Common myeloid progenitor, CD34-positive (primary cell): ENCODE measurements at regions not wholly inside any gene's neighbourhood (a gene's known extent, or its start where the extent isn't known, plus 50 kb on each side); places are given as distances from the start of the nearest gene placed in this dataset.
"Not testable (repeated sequence)": the region's sequence is repeated elsewhere in the genome, so short reads cannot be mapped to it uniquely, and the experiment has no call there.

Experiments used
- CTCF ChIA-PET: fragments of 350-600 bp; sonication (Branson Sonifier 250); formaldehyde crosslinking; loops from one replicate; lab custom pipeline; 2021; ENCODE audit warnings: antibody characterized with exemption; lab: Charles Lee
- POLR2A ChIA-PET: fragments of 350-600 bp; sonication (Branson Sonifier 250); formaldehyde crosslinking; loops from one replicate; lab custom pipeline; 2021; ENCODE audit warnings: antibody characterized with exemption; lab: Charles Lee
- DNase-seq, 3 donors: peaks; one replicate each; pipeline versions ENCODE4 v3.0.0 to v3.0.0-alpha.2; 2013
- H3K27ac ChIP-seq, 2 experiments: 1 replicate in 1 of 2; 2 replicates in 1 of 2; pipeline ENCODE4 v1.7.0; 2013; ENCODE audit warnings: inconsistent platforms in 2 of 2, low read length in 2 of 2, mild to moderate bottlenecking in 2 of 2, low read depth in 1 of 2, moderate library complexity in 1 of 2; ENCODE audit not compliant: severe bottlenecking in 2 of 2, insufficient read depth in 1 of 2, poor library complexity in 1 of 2
- H3K27me3 ChIP-seq, 5 experiments: replicated peaks in 2 of 5; 1 replicate in 3 of 5; 2 replicates in 2 of 5; pipeline versions ENCODE4 v1.6.1 to v1.7.0; 2013; ENCODE audit warnings: low read length in 4 of 5, mild to moderate bottlenecking in 2 of 5, moderate library complexity in 2 of 5, inconsistent platforms in 1 of 5; ENCODE audit not compliant: insufficient read depth in 5 of 5, control insufficient read depth in 4 of 5
- H3K36me3 ChIP-seq, 4 experiments: 1 replicate in 2 of 4; 2 replicates in 2 of 4; pipeline versions ENCODE4 v1.6.1 to v1.7.0; 2013; ENCODE audit warnings: low read length in 3 of 4, control low read depth in 1 of 4, mild to moderate bottlenecking in 1 of 4; ENCODE audit not compliant: control insufficient read depth in 4 of 4, insufficient read depth in 4 of 4
- H3K4me1 ChIP-seq, 4 experiments: 1 replicate in 3 of 4; 2 replicates in 1 of 4; pipeline versions ENCODE4 v1.6.1 to v1.7.1; 2013; ENCODE audit warnings: low read length in 3 of 4, mild to moderate bottlenecking in 3 of 4, control low read depth in 1 of 4, inconsistent platforms in 1 of 4, moderate library complexity in 1 of 4; ENCODE audit not compliant: control insufficient read depth in 4 of 4, insufficient read depth in 4 of 4; ENCODE audit errors: control extremely low read depth in 1 of 4
- H3K4me3 ChIP-seq, 7 experiments: 1 replicate in 4 of 7; 2 replicates in 3 of 7; pipeline versions ENCODE4 v1.5.1 to v1.7.0; 2013; ENCODE audit warnings: mild to moderate bottlenecking in 7 of 7, low read length in 6 of 7, moderate library complexity in 6 of 7, inconsistent platforms in 2 of 7, low read depth in 2 of 7, control low read depth in 1 of 7; ENCODE audit not compliant: insufficient read depth in 4 of 7, control insufficient read depth in 1 of 7; ENCODE audit errors: extremely low read depth in 1 of 7
- H3K9me3 ChIP-seq, 5 experiments: 1 replicate in 4 of 5; 2 replicates in 1 of 5; pipeline versions ENCODE4 v1.6.1 to v1.7.1; 2013; ENCODE audit warnings: low read length in 4 of 5, mild to moderate bottlenecking in 2 of 5, inconsistent platforms in 1 of 5, low read depth in 1 of 5, moderate library complexity in 1 of 5; ENCODE audit not compliant: control insufficient read depth in 4 of 5, insufficient read depth in 2 of 5; ENCODE audit errors: control extremely low read depth in 1 of 5
- WGBS: methylation state at CpG from one replicate; pipeline ENCODE4 v1.1.5; 2013; ENCODE audit not compliant: insufficient coverage; 5-methylcytosine and 5-hydroxymethylcytosine counted together

DNA sequence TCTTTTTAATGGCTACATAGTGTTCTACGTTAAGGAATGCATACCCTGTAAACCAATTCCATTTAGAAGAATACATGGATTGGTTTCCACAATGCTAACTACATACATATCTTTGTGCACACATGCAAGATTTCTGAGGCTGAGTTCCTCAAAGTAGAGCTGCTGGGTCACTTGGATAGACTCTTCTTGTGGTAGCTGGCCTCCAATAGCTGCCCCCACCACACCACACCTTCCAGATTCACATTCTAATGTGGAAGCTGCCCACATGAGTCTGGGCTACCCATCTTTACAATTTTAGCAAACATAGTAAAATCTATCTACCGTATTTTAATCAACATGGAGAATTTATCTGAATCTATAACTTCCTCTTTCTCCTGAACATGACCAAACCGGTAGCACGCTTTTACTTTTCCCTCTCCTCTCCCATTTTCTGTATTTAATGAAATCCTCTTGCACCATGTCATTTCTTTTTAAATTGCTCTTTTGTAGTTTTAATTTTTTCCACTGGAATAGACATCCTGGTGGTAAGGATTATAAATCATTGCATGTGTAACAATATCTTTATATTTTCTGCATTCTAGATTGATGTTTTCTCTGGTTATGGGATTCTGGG is 74.7 kb upstream of the CITED2 start:
- peak in 2 of 3 donors; percentile 43 to 65 for DNase-seq
- peak overlapping the region in 1 of 2 experiments; percentile 75 for H3K27ac ChIP-seq
- peaks cover 0 to 28% (median 6%) of the 10 kb centered on the region in 4 experiments for H3K4me1 ChIP-seq
- no peaks in the 10 kb centered on the region for H3K27me3 ChIP-seq
- ChIA-PET CTCF (interaction anchor here (0.5 to 1.5 kb wide), 3 partner anchors 12 to 539 kb away, joined by 3 to 4 read pairs (median 3); no protein-coding TSS in a partner anchor), POLR2A (no interaction called here)
- H3K4me3 ChIP-seq = no peak overlapping the region
- H3K36me3 ChIP-seq = no peaks in the 10 kb centered on the region
- 28% methylated on average over 2 of the region's 4 CpGs for WGBS
- H3K9me3 ChIP-seq = peaks cover 0 to 5% (median 0%) of the 10 kb centered on the region in 5 experiments

DNA sequence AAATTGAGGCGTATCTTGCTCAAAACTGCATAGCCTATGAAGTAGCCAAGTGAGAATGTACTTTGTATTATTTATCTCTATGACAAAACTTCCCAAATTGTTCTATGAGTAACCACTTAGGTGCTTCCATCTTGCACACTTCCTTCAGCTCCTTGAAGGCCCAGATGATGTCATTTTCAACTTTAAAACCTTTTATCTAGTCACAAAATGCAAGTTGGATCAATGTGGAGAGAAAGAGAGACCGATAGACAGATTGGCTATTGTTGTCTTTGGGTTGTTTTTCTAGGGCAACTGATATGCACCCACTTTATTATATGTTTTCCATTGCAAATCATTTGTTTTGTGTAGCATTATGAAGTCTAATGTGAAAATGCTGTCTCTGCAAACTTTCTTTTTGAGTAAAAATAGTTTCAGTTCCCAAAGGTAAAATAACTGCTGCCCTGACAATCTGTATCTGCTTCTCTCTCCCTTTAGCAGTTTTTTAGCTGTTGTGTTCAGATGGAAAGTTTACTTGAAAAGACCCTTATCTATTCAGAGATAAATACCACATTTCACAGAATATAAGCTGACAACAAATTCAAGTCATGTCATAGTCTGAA is 73.7 kb upstream of the CITED2 start:
- H3K36me3 ChIP-seq = no peaks in the 10 kb centered on the region
- ChIA-PET POLR2A (no interaction called here), CTCF (interaction anchor here (0.5 to 1.5 kb wide), 3 partner anchors 11 to 538 kb away, joined by 3 to 4 read pairs (median 3); no protein-coding TSS in a partner anchor)
- H3K9me3 ChIP-seq = peaks cover 0 to 5% (median 0%) of the 10 kb centered on the region in 5 experiments
- H3K4me3 ChIP-seq = no peak overlapping the region
- H3K4me1 ChIP-seq = peaks cover 0 to 38% (median 6%) of the 10 kb centered on the region in 4 experiments
- no CpG with 5 or more reads among the region's 2 CpGs for WGBS
- no peaks in the 10 kb centered on the region for H3K27me3 ChIP-seq
- H3K27ac ChIP-seq = peak overlapping the region in 1 of 2 experiments; percentile 60
- DNase-seq = no peak

DNA sequence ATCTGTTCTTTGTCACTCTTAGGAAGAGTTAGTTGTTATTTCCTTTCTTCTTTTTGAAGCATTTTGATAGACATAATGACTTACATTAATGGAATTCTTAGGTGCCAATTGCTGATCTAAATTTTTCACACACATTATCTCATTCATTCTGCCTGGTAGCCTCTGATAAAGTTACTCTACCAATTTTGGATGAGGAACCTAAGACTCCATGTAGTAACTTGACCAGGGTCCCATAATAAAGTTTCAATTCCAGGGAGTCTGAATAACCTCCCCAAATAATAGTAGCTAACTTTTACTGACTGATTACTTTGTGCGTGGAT is 73.2 kb upstream of the CITED2 start:
- DNase-seq = no peak
- WGBS = no CpG with 5 or more reads among the region's 1 CpG
- H3K9me3 ChIP-seq = peaks cover 0 to 5% (median 0%) of the 10 kb centered on the region in 5 experiments
- ChIA-PET CTCF (interaction anchor here (0.9 to 1.5 kb wide), 4 partner anchors 11 to 78 kb away, joined by 3 to 4 read pairs (median 4); no protein-coding TSS in a partner anchor), POLR2A (no interaction called here)
- no peaks in the 10 kb centered on the region for H3K27me3 ChIP-seq
- H3K4me1 ChIP-seq = peaks cover 0 to 43% (median 8%) of the 10 kb centered on the region in 4 experiments
- H3K4me3 ChIP-seq = no peak overlapping the region
- no peaks in the 10 kb centered on the region for H3K36me3 ChIP-seq
- peak overlapping the region in 1 of 2 experiments; percentile 60 for H3K27ac ChIP-seq

DNA sequence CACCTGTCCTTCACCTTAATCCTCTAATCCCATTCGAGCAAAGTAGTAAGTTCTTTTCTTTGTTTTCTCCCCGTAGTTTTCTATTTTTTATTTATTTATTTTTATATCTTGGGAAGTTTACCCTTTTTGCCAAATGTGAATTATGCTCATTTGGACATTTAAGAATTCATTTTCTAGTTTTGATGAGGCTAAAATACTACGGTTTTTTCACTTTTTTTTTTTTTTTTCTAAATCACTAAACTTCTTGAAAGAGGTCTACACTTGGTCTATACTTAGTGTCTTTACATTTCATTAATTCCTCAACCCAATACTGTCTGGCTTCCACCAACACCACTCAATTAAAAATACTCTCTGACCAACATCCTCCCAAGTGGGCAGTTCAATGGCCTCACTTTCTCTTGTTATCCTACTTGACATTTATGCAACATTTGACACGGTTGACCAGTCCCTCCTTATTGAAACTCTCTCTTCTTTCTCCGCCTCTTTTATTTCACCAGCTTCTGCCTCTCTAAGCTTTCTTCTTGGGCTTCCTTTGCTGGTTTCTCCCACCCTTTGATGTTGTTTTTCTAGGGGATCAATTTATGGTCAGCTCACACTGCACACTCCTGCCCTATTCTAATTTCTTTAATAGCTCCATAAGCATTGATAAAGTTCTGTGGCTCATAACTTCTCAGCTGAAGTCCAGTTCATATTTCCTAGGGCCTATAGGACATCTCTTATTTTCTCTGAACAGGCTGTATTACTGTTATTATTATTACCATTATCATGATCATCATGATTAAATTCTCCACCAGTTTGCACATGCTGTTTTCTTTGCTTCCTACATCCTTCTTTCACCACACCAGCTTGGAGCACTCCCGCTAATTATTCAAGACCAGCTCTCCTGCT is 72.6 kb upstream of the CITED2 start:
- 100% methylated on average over 2 of the region's 6 CpGs for WGBS
- POLR2A ChIA-PET = no interaction called here

DNA sequence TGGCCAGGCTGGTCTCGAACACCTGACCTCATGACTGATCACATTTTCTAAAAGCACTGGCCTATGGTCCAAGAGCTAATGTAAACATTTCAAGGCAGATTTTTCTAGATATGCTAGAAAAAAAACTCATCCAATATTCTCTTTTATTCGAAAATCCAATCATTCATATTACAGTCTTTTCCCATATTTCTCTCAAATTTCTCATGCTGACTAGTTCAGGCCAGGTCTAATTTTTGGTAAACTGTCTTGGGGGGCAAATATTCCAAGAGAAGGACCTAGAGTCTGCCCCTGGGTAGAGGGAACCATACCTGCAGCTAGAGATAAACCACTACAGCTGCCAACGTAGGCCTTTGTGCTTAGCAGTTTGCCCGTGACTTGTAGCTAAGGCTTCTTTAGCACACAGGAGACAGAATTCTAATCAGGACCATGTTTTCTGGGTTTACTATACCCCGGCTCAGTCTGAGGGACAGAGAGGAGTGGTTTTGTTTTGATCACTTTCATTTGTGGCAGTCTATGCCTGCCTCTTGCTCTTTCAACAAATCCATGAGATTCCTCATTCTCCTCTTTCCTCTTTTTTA is 71.8 kb upstream of the CITED2 start:
- Histone ChIP-seq H3K27me3 (no peaks in the 10 kb centered on the region), H3K36me3 (no peaks in the 10 kb centered on the region), H3K9me3 (peaks cover 0 to 5% (median 0%) of the 10 kb centered on the region in 5 experiments), H3K4me3 (no peak overlapping the region), H3K27ac (peak overlapping the region in 1 of 2 experiments; percentile 73), H3K4me1 (peaks cover 0 to 55% (median 17%) of the 10 kb centered on the region in 4 experiments)
- ChIA-PET POLR2A (interaction anchor here (1.0 kb wide), 1 partner anchor 70 kb away, joined by 3 read pairs; no protein-coding TSS in a partner anchor), CTCF (interaction anchor here (1.2 kb wide), 1 partner anchor 66 kb away, joined by 3 read pairs; no protein-coding TSS in a partner anchor)
- 91% methylated on average over 4 of the region's 5 CpGs for WGBS
- DNase-seq = peak in 1 of 3 donors; percentile 34

More for the DNA sequence above, 72.6 kb upstream of the CITED2 start:
- H3K4me3 ChIP-seq = no peak overlapping the region
- no peaks in the 10 kb centered on the region for H3K36me3 ChIP-seq
- H3K27me3 ChIP-seq = no peaks in the 10 kb centered on the region
- H3K27ac ChIP-seq = peak overlapping the region in 1 of 2 experiments; percentile 73
- H3K9me3 ChIP-seq = peaks cover 0 to 5% (median 0%) of the 10 kb centered on the region in 5 experiments
- peaks cover 0 to 49% (median 14%) of the 10 kb centered on the region in 4 experiments for H3K4me1 ChIP-seq
- CTCF ChIA-PET = interaction anchor here (0.9 to 1.2 kb wide), 4 partner anchors 13 to 77 kb away, joined by 3 to 4 read pairs (median 3); no protein-coding TSS in a partner anchor
- no peak for DNase-seq

DNA sequence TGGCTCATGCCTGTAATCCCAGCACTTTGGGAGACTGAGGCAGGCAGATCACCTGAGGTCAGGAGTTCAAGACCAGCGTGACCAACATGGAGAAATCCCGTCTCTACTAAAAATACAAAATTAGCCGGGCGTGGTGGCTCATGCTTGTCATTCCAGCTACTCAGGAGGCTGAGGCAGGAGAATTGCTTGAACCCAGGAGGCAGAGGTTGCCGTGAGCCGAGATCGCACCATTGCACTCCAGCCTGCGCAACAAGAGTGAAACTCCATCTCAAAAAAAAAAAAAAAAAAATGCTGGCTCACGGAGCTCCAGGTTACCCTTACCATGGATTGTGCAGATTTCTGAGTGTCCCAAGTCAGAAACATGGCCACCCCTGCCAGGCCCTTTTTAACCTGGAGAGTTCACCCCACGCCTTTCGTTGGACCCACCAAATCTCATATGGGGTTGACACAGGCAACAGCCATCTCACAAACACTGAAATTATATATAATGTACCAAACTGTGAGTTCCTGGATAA is 69.9 kb upstream of the CITED2 start:
- H3K4me1 ChIP-seq = peaks cover 1 to 63% (median 22%) of the 10 kb centered on the region in 4 experiments
- H3K4me3 ChIP-seq, H3K9me3 ChIP-seq, H3K36me3 ChIP-seq, DNase-seq, H3K27me3 ChIP-seq, POLR2A ChIA-PET, CTCF ChIA-PET: not testable (repeated sequence)
- peak overlapping the region in 1 of 2 experiments; percentile 73 for H3K27ac ChIP-seq
- WGBS = 100% methylated on average over 2 of the region's 11 CpGs
